ENCODE measurements at regions not wholly inside any gene's neighbourhood (a gene's known extent, or its start where the extent isn't known, plus 50 kb on each side); places are given as distances from the start of the nearest gene placed in this dataset.

GRCh38 chr10:101299211-101299610, 54.8 kb upstream of the BTRC start:
- TF ChIP-seq, protein P1, sequence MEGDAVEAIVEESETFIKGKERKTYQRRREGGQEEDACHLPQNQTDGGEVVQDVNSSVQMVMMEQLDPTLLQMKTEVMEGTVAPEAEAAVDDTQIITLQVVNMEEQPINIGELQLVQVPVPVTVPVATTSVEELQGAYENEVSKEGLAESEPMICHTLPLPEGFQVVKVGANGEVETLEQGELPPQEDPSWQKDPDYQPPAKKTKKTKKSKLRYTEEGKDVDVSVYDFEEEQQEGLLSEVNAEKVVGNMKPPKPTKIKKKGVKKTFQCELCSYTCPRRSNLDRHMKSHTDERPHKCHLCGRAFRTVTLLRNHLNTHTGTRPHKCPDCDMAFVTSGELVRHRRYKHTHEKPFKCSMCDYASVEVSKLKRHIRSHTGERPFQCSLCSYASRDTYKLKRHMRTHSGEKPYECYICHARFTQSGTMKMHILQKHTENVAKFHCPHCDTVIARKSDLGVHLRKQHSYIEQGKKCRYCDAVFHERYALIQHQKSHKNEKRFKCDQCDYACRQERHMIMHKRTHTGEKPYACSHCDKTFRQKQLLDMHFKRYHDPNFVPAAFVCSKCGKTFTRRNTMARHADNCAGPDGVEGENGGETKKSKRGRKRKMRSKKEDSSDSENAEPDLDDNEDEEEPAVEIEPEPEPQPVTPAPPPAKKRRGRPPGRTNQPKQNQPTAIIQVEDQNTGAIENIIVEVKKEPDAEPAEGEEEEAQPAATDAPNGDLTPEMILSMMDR (IDR thresholded peaks at IDR 0.05 in 4 of 5, conservative IDR thresholded peaks at IDR 0.05 in 1 of 5): no peak
- TF ChIP-seq POLR2A (IDR thresholded peaks at IDR 0.05): no peak

Data from gastrocnemius medialis (tissue), 4 donors.